NT2/D1 (cell line): ENCODE measurements at regions not wholly inside any gene's neighbourhood (a gene's known extent, or its start where the extent isn't known, plus 50 kb on each side); places are given as distances from the start of the nearest gene placed in this dataset.

Experiments used
- DNase-seq: peaks from one replicate; pipeline ENCODE4 v3.0.0-alpha.2; 2011; ENCODE audit warnings: low read depth, low spot score
- H3K27me3 ChIP-seq: 2 replicates; pipeline ENCODE4 v1.6.0; 2011; ENCODE audit warnings: mild to moderate bottlenecking; ENCODE audit not compliant: insufficient read length, insufficient read depth
- H3K36me3 ChIP-seq: 2 replicates; pipeline ENCODE4 v1.6.1; 2011; ENCODE audit warnings: mild to moderate bottlenecking, low read length, mixed read lengths; ENCODE audit not compliant: insufficient read depth, insufficient read length
- H3K4me1 ChIP-seq: 2 replicates; pipeline ENCODE4 v1.5.1; 2011; ENCODE audit not compliant: insufficient read depth, insufficient read length
- H3K4me3 ChIP-seq: 2 replicates; pipeline ENCODE4 v1.5.1; 2011; ENCODE audit warnings: low read depth; ENCODE audit not compliant: insufficient read length
- H3K9ac ChIP-seq: 2 replicates; pipeline ENCODE4 v1.6.0; 2011; ENCODE audit warnings: low read depth; ENCODE audit not compliant: insufficient read length
- H3K9me3 ChIP-seq: 2 replicates; pipeline ENCODE4 v1.5.1; 2011; ENCODE audit warnings: mild to moderate bottlenecking, low read length; ENCODE audit not compliant: insufficient read depth
- SUZ12 ChIP-seq: IDR thresholded peaks from 2 replicates; pipeline ENCODE4 v1.6.1; 2011; ENCODE audit not compliant: insufficient read length, insufficient read depth; ENCODE audit errors: extremely low read depth
- YY1 ChIP-seq: IDR thresholded peaks from 2 replicates; pipeline ENCODE4 v1.6.1; 2011; ENCODE audit not compliant: insufficient read length, insufficient read depth
- ZNF274 ChIP-seq: IDR thresholded peaks from 2 replicates; pipeline ENCODE4 v1.6.1; 2011; ENCODE audit warnings: mild to moderate bottlenecking, low read depth, low read length

GRCh38 chr11:105206633-105207032 lies 67.1 kb upstream of the CARD18 start:
- Histone ChIP-seq H3K27me3 (no peaks in the 10 kb centered on the region), H3K9me3 (no peaks in the 10 kb centered on the region), H3K4me1 (no peaks in the 10 kb centered on the region), H3K4me3 (no peak overlapping the region), H3K9ac (no peak overlapping the region), H3K36me3 (no peaks in the 10 kb centered on the region)
- DNase-seq: no peak
- TF ChIP-seq SUZ12: no peak
- no peak for TF ChIP-seq YY1
- no peak for TF ChIP-seq ZNF274

DNA sequence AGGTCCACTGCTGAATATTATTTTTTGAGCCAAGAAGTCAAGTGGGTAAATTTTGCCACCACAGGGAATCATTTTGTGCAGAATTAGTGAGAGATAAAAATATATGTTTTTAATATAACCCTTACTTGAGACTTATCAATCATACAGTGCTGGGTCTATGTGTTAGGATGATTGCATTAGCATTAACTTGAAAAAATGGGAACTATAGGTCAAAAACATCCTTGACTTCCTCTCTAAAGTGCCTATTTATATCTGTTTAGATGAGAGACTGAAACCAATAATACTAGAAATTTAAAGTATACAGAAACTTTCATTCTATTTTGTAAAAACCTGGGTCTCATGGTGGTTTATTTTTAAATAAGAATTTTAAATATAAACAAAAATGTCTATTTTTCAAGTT lies 65.1 kb upstream of the CARD18 start:
- no peaks in the 10 kb centered on the region for H3K27me3 ChIP-seq
- no peak overlapping the region for H3K9ac ChIP-seq
- no peaks in the 10 kb centered on the region for H3K36me3 ChIP-seq
- no peaks in the 10 kb centered on the region for H3K9me3 ChIP-seq
- no peaks in the 10 kb centered on the region for H3K4me1 ChIP-seq
- H3K4me3 ChIP-seq: no peak overlapping the region
- TF ChIP-seq SUZ12 (no peak), YY1 (no peak), ZNF274 (no peak)
- no peak for DNase-seq

GRCh38 chr11:105203569-105204240 lies 64.1 kb upstream of the CARD18 start:
- Histone ChIP-seq H3K4me1 (no peaks in the 10 kb centered on the region), H3K4me3 (no peak overlapping the region), H3K9me3 (no peaks in the 10 kb centered on the region), H3K27me3 (no peaks in the 10 kb centered on the region), H3K9ac (no peak overlapping the region), H3K36me3 (no peaks in the 10 kb centered on the region)
- DNase-seq: no peak
- TF ChIP-seq ZNF274 (no peak), YY1 (no peak), SUZ12 (no peak)

GRCh38 chr11:105202844-105203548 lies 63.4 kb upstream of the CARD18 start:
- Histone ChIP-seq H3K4me1 (no peaks in the 10 kb centered on the region), H3K9ac (no peak overlapping the region), H3K9me3 (no peaks in the 10 kb centered on the region), H3K4me3 (no peak overlapping the region), H3K36me3 (no peaks in the 10 kb centered on the region), H3K27me3 (no peaks in the 10 kb centered on the region)
- TF ChIP-seq YY1: no peak
- TF ChIP-seq SUZ12: no peak
- TF ChIP-seq ZNF274: no peak
- no peak for DNase-seq

- DNase-seq: no peak
- no peaks in the 10 kb centered on the region for H3K9me3 ChIP-seq
- no peaks in the 10 kb centered on the region for H3K4me1 ChIP-seq
- no peak overlapping the region for H3K9ac ChIP-seq
- H3K4me3 ChIP-seq: no peak overlapping the region
- no peaks in the 10 kb centered on the region for H3K27me3 ChIP-seq
- no peak for TF ChIP-seq ZNF274
- TF ChIP-seq SUZ12: no peak
- no peak for TF ChIP-seq YY1
- no peaks in the 10 kb centered on the region for H3K36me3 ChIP-seq
These were observed 62.9 kb upstream of the CARD18 start for GRCh38 chr11:105202422-105202821.

- no peak overlapping the region for H3K4me3 ChIP-seq
- no peaks in the 10 kb centered on the region for H3K9me3 ChIP-seq
- H3K4me1 ChIP-seq: no peaks in the 10 kb centered on the region
- H3K27me3 ChIP-seq: no peaks in the 10 kb centered on the region
- H3K36me3 ChIP-seq: no peaks in the 10 kb centered on the region
- no peak overlapping the region for H3K9ac ChIP-seq
- no peak for DNase-seq
- no peak for TF ChIP-seq SUZ12
These were observed 61.6 kb upstream of the CARD18 start for GRCh38 chr11:105201166-105201565.

GRCh38 chr11:105197071-105197815 lies 57.7 kb upstream of the CARD18 start:
- no peak for TF ChIP-seq SUZ12
- TF ChIP-seq ZNF274: no peak
- TF ChIP-seq YY1: no peak
- no peaks in the 10 kb centered on the region for H3K4me1 ChIP-seq
- DNase-seq: no peak
- no peak overlapping the region for H3K9ac ChIP-seq
- H3K27me3 ChIP-seq: no peaks in the 10 kb centered on the region
- no peaks in the 10 kb centered on the region for H3K9me3 ChIP-seq
- no peak overlapping the region for H3K4me3 ChIP-seq
- H3K36me3 ChIP-seq: no peaks in the 10 kb centered on the region
